Pancreas (tissue), 10 donors: ENCODE measurements at regions not wholly inside any gene's neighbourhood (a gene's known extent, or its start where the extent isn't known, plus 50 kb on each side); places are given as distances from the start of the nearest gene placed in this dataset.

Experiments
- ATAC-seq, 4 donors: fragments of 200-7000 bp; cut with Tn5 transposase; one replicate each; pipeline versions ENCODE4 v1.8.0 to v1.9.1; 2020; ENCODE audit warnings: mild to moderate bottlenecking in 4 of 4, moderate library complexity in 4 of 4
- DNase-seq, 6 donors: peaks; one replicate each; pipeline ENCODE4 v3.0.0-alpha.2; 2020
- FAIRE-seq: peaks from 2 replicates; lab custom pipeline; 2012; peaks lifted over from hg19 to GRCh38; lab: Jason Lieb, UNC
- H3K27ac ChIP-seq, 4 donors: fragments of 200-600 bp; sonication (generic); 1 replicate in 3 of 4; 2 replicates in 1 of 4; pipeline versions ENCODE4 v1.5.0 to v1.8.0; 2020
- H3K27me3 ChIP-seq, 4 donors: fragments of 200-600 bp; one replicate each; pipeline ENCODE4 v1.8.0; 2021
- H3K36me3 ChIP-seq, 3 donors: fragments of 200-600 bp; sonication (generic) in 1 of 3; one replicate each; pipeline versions ENCODE4 v1.5.0 to v1.8.0; 2020 to 2021
- H3K4me1 ChIP-seq, 3 donors: fragments of 200-600 bp; one replicate each; pipeline ENCODE4 v1.8.0; 2021
- H3K4me3 ChIP-seq, 4 donors: fragments of 200-600 bp; sonication (generic) in 2 of 4; one replicate each; pipeline versions ENCODE4 v1.5.0 to v1.8.0; 2020 to 2021
- H3K9me3 ChIP-seq, 4 donors: fragments of 200-600 bp; one replicate each; pipeline ENCODE4 v1.8.0; 2021
- CTCF ChIP-seq, 4 donors: fragments of 200-600 bp; sonication (generic) in 3 of 4; IDR thresholded peaks; one replicate each; pipeline versions ENCODE4 v1.5.0 to v1.8.0; 2021; ENCODE audit warnings: antibody characterized with exemption in 4 of 4
- WGBS, 2 donors: extraction: QIAGEN DNeasy Blood & Tissue Kit; methylation state at CpG; one replicate each; pipeline ENCODE4 v1.1.7; 2013; 5-methylcytosine and 5-hydroxymethylcytosine counted together
- intact Hi-C, 3 donors: fragments of 100-400 bp; cut with DNase I; formaldehyde crosslinking; loops; one replicate each; pipeline versions ENCODE4 v1.11.1 to v1.14.2; 2022
- donor health status: healthy with polysubstance abuse.
- donor health status: DM: no; HTN: no; CAD: no; lungs with moderate emphysema.
- donor health status: DM: no; HTN: no; CAD: no.
- donor health status: control.
- donor health status: control.
- donor health status: Bipolar disorder and iron deficiency.
- donor health status: DM: yes; HTN: yes; CAD: no.
- donor health status: DM: no; HTN: no; CAD: no.
- donor health status: DM: no; HTN: no; CAD: no.
- donor health status: DM: yes; HTN: yes; CAD: no.

- 72 to 74% methylated on average over 2 of the region's 2 CpGs for WGBS, 2 donors
- Histone ChIP-seq H3K4me1 (no peaks in the 10 kb centered on the region), H3K4me3 (no peak overlapping the region), H3K9me3 (no peaks in the 10 kb centered on the region), H3K27ac (no peak overlapping the region), H3K36me3 (no peaks in the 10 kb centered on the region), H3K27me3 (no peaks in the 10 kb centered on the region)
- FAIRE-seq (no peak), ATAC-seq (no peak), DNase-seq (no peak)
- intact Hi-C loops: no loop called here
- no peak for TF ChIP-seq CTCF (IDR thresholded peaks at IDR 0.05)
Measured at GRCh38 chr2:147247749-147248148, 597.1 kb upstream of the ACVR2A start.

GRCh38 chr2:147242445-147242844, 602.4 kb upstream of the ACVR2A start:
- no peak for FAIRE-seq
- H3K4me1 ChIP-seq: no peaks in the 10 kb centered on the region
- intact Hi-C loops: no loop called here
- ATAC-seq: no peak
- no peaks in the 10 kb centered on the region for H3K36me3 ChIP-seq
- no peak overlapping the region for H3K27ac ChIP-seq
- no peak overlapping the region for H3K4me3 ChIP-seq
- no peaks in the 10 kb centered on the region for H3K9me3 ChIP-seq
- H3K27me3 ChIP-seq: no peaks in the 10 kb centered on the region
- no peak for DNase-seq
- no peak for TF ChIP-seq CTCF (IDR thresholded peaks at IDR 0.05)

- Histone ChIP-seq H3K9me3 (no peaks in the 10 kb centered on the region), H3K27me3 (no peaks in the 10 kb centered on the region), H3K4me3 (no peak overlapping the region), H3K36me3 (no peaks in the 10 kb centered on the region), H3K27ac (no peak overlapping the region), H3K4me1 (no peaks in the 10 kb centered on the region)
- WGBS, 2 donors: 69 to 75% methylated on average over 2 of the region's 2 CpGs
- no peak for TF ChIP-seq CTCF (IDR thresholded peaks at IDR 0.05)
- intact Hi-C loops: no loop called here
- FAIRE-seq (no peak), ATAC-seq (no peak), DNase-seq (no peak)
Measured at GRCh38 chr2:147236601-147237000, 608.2 kb upstream of the ACVR2A start.

GRCh38 chr2:147232225-147232669, 612.6 kb upstream of the ACVR2A start:
- Histone ChIP-seq H3K27me3 (no peaks in the 10 kb centered on the region), H3K4me3 (no peak overlapping the region), H3K36me3 (no peaks in the 10 kb centered on the region), H3K9me3 (no peaks in the 10 kb centered on the region), H3K4me1 (no peaks in the 10 kb centered on the region), H3K27ac (no peak overlapping the region)
- intact Hi-C loops: no loop called here
- no peak for DNase-seq
- TF ChIP-seq CTCF (IDR thresholded peaks at IDR 0.05): no peak
- FAIRE-seq: no peak
- no peak for ATAC-seq
- 45 to 46% methylated on average over 3 of the region's 3 CpGs for WGBS, 2 donors

GRCh38 chr2:147231607-147232006, 613.2 kb upstream of the ACVR2A start:
- intact Hi-C loops: no loop called here
- H3K4me1 ChIP-seq: no peaks in the 10 kb centered on the region
- no peak for TF ChIP-seq CTCF (IDR thresholded peaks at IDR 0.05)
- no peak overlapping the region for H3K4me3 ChIP-seq
- FAIRE-seq (no peak), ATAC-seq (no peak), DNase-seq (no peak)
- no peak overlapping the region for H3K27ac ChIP-seq
- 86 to 89% methylated on average over 2 of the region's 2 CpGs for WGBS, 2 donors
- H3K27me3 ChIP-seq: no peaks in the 10 kb centered on the region
- no peaks in the 10 kb centered on the region for H3K36me3 ChIP-seq
- H3K9me3 ChIP-seq: no peaks in the 10 kb centered on the region
